H1 (cell line): ENCODE measurements at regions not wholly inside any gene's neighbourhood (a gene's known extent, or its start where the extent isn't known, plus 50 kb on each side); places are given as distances from the start of the nearest gene placed in this dataset.

ENCODE experiments used
- CTCF ChIA-PET: fragments of 300-600 bp; sonication (Branson Sonifier 250); formaldehyde crosslinking; loops from one replicate; lab custom pipeline; 2021; ENCODE audit not compliant: partially characterized antibody; lab: Charles Lee
- POLR2A ChIA-PET: fragments of 300-600 bp; sonication (Branson Sonifier 250); formaldehyde crosslinking; loops from one replicate; lab custom pipeline; 2021; ENCODE audit warnings: inconsistent platforms; ENCODE audit not compliant: partially characterized antibody; lab: Charles Lee
- DNase-seq, 2 experiments: peaks; one replicate each; pipeline versions ENCODE4 v3.0.0 to v3.0.0-alpha.2; 2010 to 2022; ENCODE audit warnings: low spot score in 2 of 2, low read depth in 1 of 2, mixed read lengths in 1 of 2
- FAIRE-seq: peaks from 2 replicates; lab custom pipeline; 2011; peaks lifted over from hg19 to GRCh38; lab: Jason Lieb, UNC
- H2AFZ ChIP-seq: 2 replicates; pipeline ENCODE4 v1.8.1; 2012; ENCODE audit warnings: low read length, inconsistent platforms
- H2AK5ac ChIP-seq: 2 replicates; pipeline ENCODE4 v1.6.1; 2013; ENCODE audit warnings: low read depth, low read length
- H2BK120ac ChIP-seq: replicated peaks from 2 replicates; pipeline ENCODE3; 2013; ENCODE audit warnings: low read depth, low read length, inconsistent platforms
- H2BK12ac ChIP-seq: 2 replicates; pipeline ENCODE4 v1.6.1; 2013; ENCODE audit warnings: low read depth, low read length
- H2BK15ac ChIP-seq: 2 replicates; pipeline ENCODE4 v1.6.1; 2013; ENCODE audit warnings: low read length
- H2BK20ac ChIP-seq: 2 replicates; pipeline ENCODE4 v1.6.1; 2013; ENCODE audit warnings: low read length
- H2BK5ac ChIP-seq: 2 replicates; pipeline ENCODE4 v1.6.1; 2013; ENCODE audit warnings: low read depth, low read length
- H3K14ac ChIP-seq: 2 replicates; pipeline ENCODE4 v1.6.1; 2013; ENCODE audit warnings: inconsistent platforms; ENCODE audit not compliant: insufficient read length
- H3K18ac ChIP-seq: 2 replicates; pipeline ENCODE4 v1.6.1; 2013; ENCODE audit warnings: low read length; ENCODE audit errors: extremely low read depth
- H3K23ac ChIP-seq: 2 replicates; pipeline ENCODE4 v1.6.1; 2013; ENCODE audit warnings: inconsistent platforms; ENCODE audit not compliant: insufficient read length
- H3K23me2 ChIP-seq: 2 replicates; pipeline ENCODE4 v1.6.1; 2013; ENCODE audit warnings: low read depth, low read length
- H3K27ac ChIP-seq: 2 replicates; pipeline ENCODE4 v1.6.1; 2011; ENCODE audit warnings: low read depth, low read length, inconsistent platforms
- H3K27me3 ChIP-seq, 4 experiments: replicated peaks in 1 of 4; 1 replicate in 1 of 4; 2 replicates in 3 of 4; pipeline versions ENCODE4 v1.6.1 to v1.8.1; 2011 to 2013; ENCODE audit warnings: low read length in 3 of 4, mild to moderate bottlenecking in 3 of 4, inconsistent platforms in 2 of 4, mixed read lengths in 2 of 4, moderate library complexity in 1 of 4; ENCODE audit not compliant: control insufficient read depth in 3 of 4, insufficient read depth in 3 of 4; ENCODE audit errors: extremely low read depth in 1 of 4
- H3K36me3 ChIP-seq, 4 experiments: 2 replicates each; pipeline versions ENCODE4 v1.6.1 to v1.8.1; 2011 to 2013; ENCODE audit warnings: mild to moderate bottlenecking in 4 of 4, low read length in 3 of 4, moderate library complexity in 2 of 4, control low read depth in 1 of 4, inconsistent platforms in 1 of 4; ENCODE audit not compliant: insufficient read depth in 4 of 4, control insufficient read depth in 2 of 4
- H3K4ac ChIP-seq: replicated peaks from 2 replicates; pipeline ENCODE3; 2013; ENCODE audit warnings: low read length, low read depth, mixed read lengths, inconsistent platforms; ENCODE audit not compliant: insufficient read length
- H3K4me1 ChIP-seq, 4 experiments: replicated peaks in 1 of 4; 1 replicate in 1 of 4; 2 replicates in 3 of 4; pipeline versions ENCODE4 v1.6.1 to v1.8.1; 2011 to 2013; ENCODE audit warnings: low read length in 3 of 4, inconsistent platforms in 2 of 4, mixed read lengths in 1 of 4; ENCODE audit not compliant: insufficient read depth in 4 of 4, control insufficient read depth in 3 of 4
- H3K4me2 ChIP-seq, 2 experiments: 2 replicates each; pipeline versions ENCODE4 v1.6.1 to v1.8.1; 2011 to 2013; ENCODE audit warnings: low read depth in 2 of 2, low read length in 2 of 2, control low read depth in 1 of 2, inconsistent platforms in 1 of 2, mild to moderate bottlenecking in 1 of 2; ENCODE audit not compliant: insufficient read depth in 1 of 2
- H3K4me3 ChIP-seq, 4 experiments: fragments of 200-600, 300-600 bp in 1 of 4; sonication (generic), shearing (Covaris generic), sonication (Bioruptor Twin) in 1 of 4; 2 replicates each; pipeline versions ENCODE4 v1.5.1 to v1.8.1; 2011 to 2016; ENCODE audit warnings: low read length in 4 of 4, low read depth in 3 of 4, control low read depth in 2 of 4, inconsistent platforms in 2 of 4, mild to moderate bottlenecking in 2 of 4, mixed read lengths in 1 of 4, moderate library complexity in 1 of 4; ENCODE audit not compliant: insufficient read depth in 2 of 4; ENCODE audit errors: extremely low read depth in 1 of 4
- H3K56ac ChIP-seq: replicated peaks from 2 replicates; pipeline ENCODE3; 2013; ENCODE audit warnings: low read depth, mild to moderate bottlenecking, mixed read lengths, low read length, inconsistent platforms; ENCODE audit not compliant: insufficient read length
- H3K79me1 ChIP-seq: 2 replicates; pipeline ENCODE4 v1.6.1; 2013; ENCODE audit warnings: low read depth, low read length, control low read depth
- H3K79me2 ChIP-seq, 2 experiments: 2 replicates each; pipeline versions ENCODE4 v1.6.1 to v1.8.1; 2012 to 2013; ENCODE audit warnings: low read length in 2 of 2, mild to moderate bottlenecking in 2 of 2, inconsistent platforms in 1 of 2; ENCODE audit not compliant: insufficient read depth in 2 of 2, control insufficient read depth in 1 of 2
- H3K9ac ChIP-seq, 4 experiments: replicated peaks in 1 of 4; 1 replicate in 1 of 4; 2 replicates in 3 of 4; pipeline versions ENCODE4 v1.6.1 to v1.8.1; 2011 to 2013; ENCODE audit warnings: low read depth in 3 of 4, low read length in 3 of 4, control low read depth in 2 of 4, mild to moderate bottlenecking in 2 of 4, moderate library complexity in 2 of 4, inconsistent platforms in 1 of 4; ENCODE audit errors: extremely low read depth in 1 of 4
- H3K9me3 ChIP-seq, 2 experiments: 2 replicates each; pipeline versions ENCODE4 v1.6.1 to v1.8.1; 2012 to 2013; ENCODE audit warnings: mild to moderate bottlenecking in 2 of 2, moderate library complexity in 2 of 2, control low read depth in 1 of 2, inconsistent platforms in 1 of 2, low read depth in 1 of 2, low read length in 1 of 2, mixed read lengths in 1 of 2; ENCODE audit not compliant: insufficient read depth in 2 of 2
- H4K20me1 ChIP-seq, 2 experiments: replicated peaks in 1 of 2; 2 replicates each; pipeline versions ENCODE3 to v1.8.1; 2011 to 2013; ENCODE audit warnings: inconsistent platforms in 2 of 2, low read length in 2 of 2, mild to moderate bottlenecking in 1 of 2; ENCODE audit not compliant: insufficient read depth in 2 of 2, control insufficient read depth in 1 of 2
- H4K5ac ChIP-seq: 2 replicates; pipeline ENCODE4 v1.6.1; 2013; ENCODE audit warnings: low read length, low read depth, mixed read lengths, inconsistent platforms; ENCODE audit not compliant: insufficient read length
- H4K8ac ChIP-seq: 2 replicates; pipeline ENCODE4 v1.8.0; 2013; ENCODE audit warnings: mild to moderate bottlenecking, moderate library complexity, low read length, inconsistent platforms; ENCODE audit not compliant: insufficient read depth; ENCODE audit errors: extremely low read depth
- H4K91ac ChIP-seq: replicated peaks from 2 replicates; pipeline ENCODE3; 2013; ENCODE audit warnings: low read length, mixed read lengths, inconsistent platforms; ENCODE audit not compliant: insufficient read length
- EGR1 ChIP-seq: IDR thresholded peaks from 2 replicates; pipeline ENCODE4 v1.6.1; 2011; ENCODE audit warnings: low read depth, low read length, borderline replicate concordance
- SP2 ChIP-seq: IDR thresholded peaks from 2 replicates; pipeline ENCODE4 v1.6.1; 2012; ENCODE audit warnings: mild to moderate bottlenecking, low read length, inconsistent platforms
- ZNF274 ChIP-seq: IDR thresholded peaks from 2 replicates; pipeline ENCODE4 v1.7.0; 2012; ENCODE audit warnings: low read length, borderline replicate concordance; ENCODE audit errors: extremely low read depth
- WGBS, 2 experiments: shearing (Covaris generic) in 1 of 2; methylation state at CpG; one replicate each; pipeline versions ENCODE4 v1.1.6 to v1.1.7; 2013 to 2015; ENCODE audit warnings: low lambda C conversion rate in 2 of 2, mixed read lengths in 2 of 2, inconsistent platforms in 1 of 2, low coverage in 1 of 2, missing lambda C conversion rate in 1 of 2; ENCODE audit not compliant: insufficient replicate concordance in 2 of 2, insufficient coverage in 1 of 2, insufficient read length in 1 of 2; ENCODE audit errors: extremely low coverage in 1 of 2, missing lambda C conversion rate in 1 of 2; 5-methylcytosine and 5-hydroxymethylcytosine counted together

GRCh38 chr2:145930318-145930717, 1410.4 kb upstream of the ZEB2 start:
- H3K4me2 ChIP-seq: no peak overlapping the region
- no peak overlapping the region for H4K8ac ChIP-seq
- peak overlapping the region; percentile 46 for H2AFZ ChIP-seq
- H3K14ac ChIP-seq: no peak overlapping the region
- no peaks in the 10 kb centered on the region for H3K27me3 ChIP-seq
- no peak overlapping the region for H3K23ac ChIP-seq
- TF ChIP-seq EGR1 (no peak), SP2 (no peak), ZNF274 (no peak)
- TF ChIP-seq, all 59 proteins: peak for 0
- 42% methylated on average over 2 of the region's 2 CpGs; no CpG with 5 or more reads in 1 of the 2 experiments for WGBS, 2 experiments
- Histone ChIP-seq H4K20me1 (no peaks in the 10 kb centered on the region), H2BK5ac (no peak overlapping the region), H3K4me1 (peaks cover 0 to 11% (median 0%) of the 10 kb centered on the region in 4 experiments; a peak in 1 of 7 replicates), H3K18ac (no peak overlapping the region), H2BK120ac (no peak overlapping the region), H2BK15ac (no peak overlapping the region), H4K91ac (no peak overlapping the region), H3K36me3 (no peaks in the 10 kb centered on the region), H2BK20ac (no peak overlapping the region), H3K4ac (no peak overlapping the region), H3K23me2 (no peaks in the 10 kb centered on the region), H3K79me1 (no peaks in the 10 kb centered on the region), H2AK5ac (no peak overlapping the region), H3K56ac (no peak overlapping the region), H3K4me3 (no peak overlapping the region), H3K27ac (no peak overlapping the region; the same call in 1 of the 2 replicates), H3K9ac (no peak overlapping the region), H3K9me3 (no peaks in the 10 kb centered on the region), H2BK12ac (no peak overlapping the region), H4K5ac (no peak overlapping the region), H3K79me2 (no peaks in the 10 kb centered on the region)
- POLR2A ChIA-PET: no interaction called here
- DNase-seq (no peak), FAIRE-seq (no peak)
- CTCF ChIA-PET: interaction anchor here (1.8 kb wide), 1 partner anchor 12 kb away, joined by 4 read pairs; no protein-coding TSS in a partner anchor
